ENCODE measurements at regions not wholly inside any gene's neighbourhood (a gene's known extent, or its start where the extent isn't known, plus 50 kb on each side); places are given as distances from the start of the nearest gene placed in this dataset.

DNA sequence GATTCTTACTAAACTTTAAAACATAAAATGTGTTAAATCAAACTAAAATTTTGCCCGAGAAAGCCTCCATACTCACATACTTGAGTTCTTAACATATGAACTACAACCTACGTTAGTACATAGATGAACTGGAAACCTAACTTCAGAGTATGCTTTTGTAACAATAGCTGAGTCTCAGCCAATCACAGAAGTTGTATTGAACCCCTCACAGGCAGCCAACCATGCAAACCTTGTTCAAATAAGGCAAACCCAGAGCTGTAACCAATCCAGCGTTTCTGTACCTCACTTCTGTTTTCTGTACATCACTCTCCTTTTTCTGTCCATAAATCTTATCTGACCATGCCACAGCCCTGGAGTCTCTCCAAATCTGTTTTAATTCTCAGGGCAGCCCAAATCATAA lies 157.3 kb upstream of the COL1A2 start:
- WGBS (ENCODE audit: insufficient coverage, low coverage, missing lambda C conversion rate): 0% methylated on average over 3 of the region's 3 CpGs
- H2AFZ ChIP-seq (ENCODE audit: low read depth, low read length): no peak overlapping the region
- no peaks in the 10 kb centered on the region for H3K36me3 ChIP-seq (ENCODE audit: control insufficient read depth, insufficient read depth, low read length)
- no peak overlapping the region for H3K9ac ChIP-seq (ENCODE audit: insufficient read depth in 1 of 2, low read depth in 2 of 2, low read length in 2 of 2)
- FAIRE-seq (no peak), ATAC-seq (no peak), DNase-seq (ENCODE audit: extremely low read depth in 1 of 4, low spot score in 3 of 4) (no peak)
- no peak overlapping the region for H3K4me3 ChIP-seq
- ChIA-PET POLR2A (no interaction called here), CTCF (ENCODE audit: low intra/inter-chr PET ratio) (no interaction called here)
- no peaks in the 10 kb centered on the region for H3K9me1 ChIP-seq (ENCODE audit: control insufficient read depth, insufficient read depth, low read length)
- no peak overlapping the region for H3K4me2 ChIP-seq (ENCODE audit: insufficient read depth, low read length)
- no peaks in the 10 kb centered on the region for H3K4me1 ChIP-seq (replicated peaks in 1 of 2; ENCODE audit: control insufficient read depth in 2 of 2, insufficient read depth in 2 of 2, low read length in 2 of 2)
- H3K27me3 ChIP-seq (ENCODE audit: control insufficient read depth in 2 of 2, insufficient read depth in 2 of 2, low read length in 2 of 2): no peaks in the 10 kb centered on the region
- H3K27ac ChIP-seq (ENCODE audit: extremely low read depth, low read depth, low read length): no peak overlapping the region
- in situ Hi-C loops (cut with MboI) (no loop called here), intact Hi-C loops (cut with micrococcal nuclease) (loop anchor here (10.0 kb wide), 1 partner anchor 513 kb away; no protein-coding TSS in a partner anchor)
- no peaks in the 10 kb centered on the region for H3K9me3 ChIP-seq (replicated peaks; ENCODE audit: control insufficient read depth, insufficient read depth, low read depth, low read length)
- no peaks in the 10 kb centered on the region for H4K20me1 ChIP-seq (replicated peaks; ENCODE audit: control insufficient read depth, insufficient read depth, low read length)
- no peaks in the 10 kb centered on the region for H3K79me2 ChIP-seq (ENCODE audit: control insufficient read depth, insufficient read depth, low read length)
- TF ChIP-seq, protein P1, sequence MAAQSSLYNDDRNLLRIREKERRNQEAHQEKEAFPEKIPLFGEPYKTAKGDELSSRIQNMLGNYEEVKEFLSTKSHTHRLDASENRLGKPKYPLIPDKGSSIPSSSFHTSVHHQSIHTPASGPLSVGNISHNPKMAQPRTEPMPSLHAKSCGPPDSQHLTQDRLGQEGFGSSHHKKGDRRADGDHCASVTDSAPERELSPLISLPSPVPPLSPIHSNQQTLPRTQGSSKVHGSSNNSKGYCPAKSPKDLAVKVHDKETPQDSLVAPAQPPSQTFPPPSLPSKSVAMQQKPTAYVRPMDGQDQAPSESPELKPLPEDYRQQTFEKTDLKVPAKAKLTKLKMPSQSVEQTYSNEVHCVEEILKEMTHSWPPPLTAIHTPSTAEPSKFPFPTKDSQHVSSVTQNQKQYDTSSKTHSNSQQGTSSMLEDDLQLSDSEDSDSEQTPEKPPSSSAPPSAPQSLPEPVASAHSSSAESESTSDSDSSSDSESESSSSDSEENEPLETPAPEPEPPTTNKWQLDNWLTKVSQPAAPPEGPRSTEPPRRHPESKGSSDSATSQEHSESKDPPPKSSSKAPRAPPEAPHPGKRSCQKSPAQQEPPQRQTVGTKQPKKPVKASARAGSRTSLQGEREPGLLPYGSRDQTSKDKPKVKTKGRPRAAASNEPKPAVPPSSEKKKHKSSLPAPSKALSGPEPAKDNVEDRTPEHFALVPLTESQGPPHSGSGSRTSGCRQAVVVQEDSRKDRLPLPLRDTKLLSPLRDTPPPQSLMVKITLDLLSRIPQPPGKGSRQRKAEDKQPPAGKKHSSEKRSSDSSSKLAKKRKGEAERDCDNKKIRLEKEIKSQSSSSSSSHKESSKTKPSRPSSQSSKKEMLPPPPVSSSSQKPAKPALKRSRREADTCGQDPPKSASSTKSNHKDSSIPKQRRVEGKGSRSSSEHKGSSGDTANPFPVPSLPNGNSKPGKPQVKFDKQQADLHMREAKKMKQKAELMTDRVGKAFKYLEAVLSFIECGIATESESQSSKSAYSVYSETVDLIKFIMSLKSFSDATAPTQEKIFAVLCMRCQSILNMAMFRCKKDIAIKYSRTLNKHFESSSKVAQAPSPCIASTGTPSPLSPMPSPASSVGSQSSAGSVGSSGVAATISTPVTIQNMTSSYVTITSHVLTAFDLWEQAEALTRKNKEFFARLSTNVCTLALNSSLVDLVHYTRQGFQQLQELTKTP (IDR thresholded peaks at IDR 0.05; ENCODE audit: low read depth in 1 of 2, partially characterized antibody in 2 of 2): no peak
- no TSS peak for BruUV-seq (replicated peaks)
